AG10803 (cell line): ENCODE measurements at regions not wholly inside any gene's neighbourhood (a gene's known extent, or its start where the extent isn't known, plus 50 kb on each side); places are given as distances from the start of the nearest gene placed in this dataset.

ENCODE experiments used
- DNase-seq: peaks from one replicate; pipeline ENCODE4 v3.0.0; 2010; ENCODE audit warnings: low read depth
- H3K4me3 ChIP-seq: 2 replicates; pipeline ENCODE4 v1.5.1; 2011; ENCODE audit warnings: mild to moderate bottlenecking, low read length, control low read depth
- TF ChIP-seq, protein P1 (sequence below): conservative IDR thresholded peaks from 2 replicates; pipeline ENCODE4 v1.5.1; 2011; ENCODE audit warnings: mild to moderate bottlenecking, low read length, control low read depth, inconsistent platforms

DNA sequence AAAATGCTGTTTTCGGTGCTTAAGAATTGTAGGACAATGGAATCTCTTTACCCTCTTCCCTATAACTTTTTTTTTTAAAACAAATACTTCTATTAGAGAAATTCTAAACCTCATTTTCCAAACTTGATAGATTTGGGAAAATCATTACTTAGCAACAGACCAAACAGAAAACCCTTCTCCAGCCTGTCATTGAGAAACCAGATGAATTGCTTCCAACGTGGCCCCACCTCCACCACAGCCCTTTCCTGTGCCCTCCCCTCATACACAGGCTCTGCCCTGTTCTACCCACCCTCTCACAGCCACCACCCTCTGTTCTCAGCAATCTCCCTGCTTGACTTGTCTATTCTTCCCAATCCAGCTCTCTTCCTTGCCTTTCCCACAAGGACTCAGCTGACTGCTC lies 221.2 kb downstream of the DMRT2 start:
- TF ChIP-seq, protein P1, sequence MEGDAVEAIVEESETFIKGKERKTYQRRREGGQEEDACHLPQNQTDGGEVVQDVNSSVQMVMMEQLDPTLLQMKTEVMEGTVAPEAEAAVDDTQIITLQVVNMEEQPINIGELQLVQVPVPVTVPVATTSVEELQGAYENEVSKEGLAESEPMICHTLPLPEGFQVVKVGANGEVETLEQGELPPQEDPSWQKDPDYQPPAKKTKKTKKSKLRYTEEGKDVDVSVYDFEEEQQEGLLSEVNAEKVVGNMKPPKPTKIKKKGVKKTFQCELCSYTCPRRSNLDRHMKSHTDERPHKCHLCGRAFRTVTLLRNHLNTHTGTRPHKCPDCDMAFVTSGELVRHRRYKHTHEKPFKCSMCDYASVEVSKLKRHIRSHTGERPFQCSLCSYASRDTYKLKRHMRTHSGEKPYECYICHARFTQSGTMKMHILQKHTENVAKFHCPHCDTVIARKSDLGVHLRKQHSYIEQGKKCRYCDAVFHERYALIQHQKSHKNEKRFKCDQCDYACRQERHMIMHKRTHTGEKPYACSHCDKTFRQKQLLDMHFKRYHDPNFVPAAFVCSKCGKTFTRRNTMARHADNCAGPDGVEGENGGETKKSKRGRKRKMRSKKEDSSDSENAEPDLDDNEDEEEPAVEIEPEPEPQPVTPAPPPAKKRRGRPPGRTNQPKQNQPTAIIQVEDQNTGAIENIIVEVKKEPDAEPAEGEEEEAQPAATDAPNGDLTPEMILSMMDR: no peak
- H3K4me3 ChIP-seq: no peak overlapping the region

DNA sequence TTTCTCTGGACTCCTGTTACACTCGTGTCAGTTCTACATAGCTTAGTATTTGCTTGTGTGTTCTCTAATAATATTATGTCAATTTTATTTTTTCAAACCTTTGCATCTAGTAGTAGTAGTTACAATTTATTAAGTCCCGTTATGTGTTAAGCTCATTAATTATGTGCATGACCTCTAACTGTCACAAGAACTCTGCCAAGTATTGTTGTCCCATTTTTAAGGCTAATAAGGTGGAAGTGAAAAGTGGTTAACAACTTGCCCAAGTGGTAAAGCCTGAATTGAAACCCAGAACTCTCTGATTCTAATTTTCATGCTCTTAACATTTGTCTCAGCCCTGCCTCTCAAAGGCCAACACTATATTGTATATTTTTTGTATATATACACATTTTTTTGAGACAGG lies 221.6 kb downstream of the DMRT2 start:
- no peak for DNase-seq
- TF ChIP-seq, protein P1: no peak
- no peak overlapping the region for H3K4me3 ChIP-seq

More for the DNA sequence above, 221.2 kb downstream of the DMRT2 start:
- no peak for DNase-seq

DNA sequence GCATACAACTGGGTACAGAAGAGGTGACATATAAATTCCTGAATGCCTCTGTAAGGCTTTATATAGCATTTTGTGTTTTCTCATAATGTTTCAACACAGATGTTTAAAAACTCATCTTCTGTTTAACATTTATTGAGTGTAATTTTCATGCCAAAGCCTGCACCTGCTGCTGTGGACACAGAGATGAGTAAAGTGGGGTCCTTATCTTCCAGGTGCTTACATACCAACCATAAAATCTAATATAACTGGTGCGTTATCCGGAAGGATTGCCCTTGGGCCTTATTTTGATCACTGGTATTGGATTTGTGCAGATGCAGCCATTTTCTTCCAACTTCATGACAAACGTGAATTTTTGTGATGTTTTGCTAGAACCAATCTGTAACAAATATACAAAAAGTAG lies 222.3 kb downstream of the DMRT2 start:
- TF ChIP-seq, protein P1: no peak
- no peak overlapping the region for H3K4me3 ChIP-seq
- DNase-seq: no peak

DNA sequence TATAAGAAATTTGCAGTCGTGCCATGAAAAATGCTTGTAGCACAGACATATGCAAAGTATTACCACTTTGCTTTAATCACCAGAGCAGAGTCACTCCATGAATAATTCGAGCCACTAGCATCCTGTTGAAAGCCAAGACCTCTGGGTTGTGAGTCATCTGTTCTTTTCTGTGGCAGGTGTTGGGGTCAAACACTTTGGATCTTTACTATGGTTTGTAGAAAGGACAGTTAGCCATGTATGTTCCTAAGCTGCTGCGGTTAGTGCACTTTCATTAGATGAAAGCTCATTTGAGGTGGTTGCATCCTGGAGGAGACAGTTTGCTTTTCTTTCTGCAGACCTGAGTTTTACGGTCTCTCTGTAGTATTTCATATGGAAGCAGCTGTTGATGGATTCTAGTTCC lies 223.7 kb downstream of the DMRT2 start:
- H3K4me3 ChIP-seq: no peak overlapping the region
- no peak for DNase-seq
- TF ChIP-seq, protein P1: no peak

DNA sequence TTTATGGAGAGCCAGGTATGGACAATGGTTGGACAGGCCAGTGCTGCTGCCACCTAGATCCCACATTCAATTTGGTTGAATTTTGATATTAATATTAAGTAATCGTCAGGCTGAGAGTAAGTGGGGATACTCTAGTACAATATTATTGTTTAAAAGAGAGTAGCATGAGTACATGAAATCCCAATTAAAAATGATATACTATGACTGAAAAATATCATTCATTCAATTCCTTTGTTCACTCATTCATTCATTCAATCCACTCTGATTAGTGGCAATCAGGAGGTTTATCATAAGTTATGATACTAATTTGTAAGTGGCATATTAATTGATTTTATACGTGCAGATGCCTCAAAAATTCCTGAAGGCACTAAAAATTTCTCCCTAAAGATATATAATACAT lies 224.2 kb downstream of the DMRT2 start:
- no peak for DNase-seq

DNA sequence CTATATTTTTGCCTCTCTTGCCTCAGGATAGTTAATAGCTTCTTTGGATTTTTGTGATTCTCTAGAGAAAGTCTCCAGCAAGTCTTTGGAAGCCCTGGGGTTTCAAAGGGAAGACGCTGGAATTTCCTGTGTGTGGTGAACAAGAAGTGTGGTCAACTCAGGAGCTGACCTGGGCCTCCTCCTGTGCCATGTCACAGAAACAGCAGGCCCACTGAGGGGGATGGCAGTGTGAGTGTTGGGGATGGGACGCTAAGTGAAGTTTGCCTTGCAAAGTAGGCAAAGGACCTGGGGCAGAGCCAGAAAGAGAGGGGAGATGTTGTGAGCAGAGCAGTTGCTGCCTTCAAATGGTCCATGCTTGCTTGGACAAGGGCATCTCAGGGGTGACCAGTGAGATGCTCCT lies 226.3 kb downstream of the DMRT2 start:
- TF ChIP-seq, protein P1: no peak
- no peak overlapping the region for H3K4me3 ChIP-seq
- DNase-seq: no peak

More for the DNA sequence above, 224.2 kb downstream of the DMRT2 start:
- TF ChIP-seq, protein P1: no peak
- H3K4me3 ChIP-seq: no peak overlapping the region

DNA sequence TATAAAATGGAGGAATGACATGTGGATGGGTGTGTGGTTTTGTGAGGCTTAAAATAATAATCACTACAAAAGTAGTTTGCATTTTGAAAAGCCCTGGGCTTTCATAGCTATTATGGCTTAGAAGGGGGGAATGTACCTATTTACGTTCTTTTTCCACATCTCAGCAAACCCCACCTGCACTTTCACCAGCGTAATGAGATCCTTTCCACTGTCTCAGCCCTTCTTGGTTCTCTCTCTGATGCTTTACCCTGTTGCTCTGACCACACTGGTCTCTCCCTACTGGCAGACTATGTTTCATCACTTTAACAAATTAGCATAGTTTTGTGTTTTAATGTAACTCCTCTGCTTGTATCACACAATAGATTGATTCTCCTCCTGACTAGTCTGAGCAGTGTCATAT lies 234.6 kb downstream of the DMRT2 start:
- DNase-seq: no peak
- H3K4me3 ChIP-seq: no peak overlapping the region
- TF ChIP-seq, protein P1: no peak
